GM19043 (cell line): ENCODE measurements at regions not wholly inside any gene's neighbourhood (a gene's known extent, or its start where the extent isn't known, plus 50 kb on each side); places are given as distances from the start of the nearest gene placed in this dataset.

Experiments
- ATAC-seq: cut with Tn5 transposase; IDR thresholded peaks from one replicate; pipeline ENCODE4 v1.9.1; 2021; ENCODE audit warnings: low read depth; ENCODE audit not compliant: unreplicated experiment

- no peak for ATAC-seq
Measured at GRCh38 chr4:136484996-136485395, 1047.3 kb downstream of the PCDH18 start.

GRCh38 chr4:136476753-136477152 is 1055.5 kb downstream of the PCDH18 start:
- ATAC-seq, result no peak

GRCh38 chr4:136471051-136471450 is 1061.2 kb downstream of the PCDH18 start:
- no peak for ATAC-seq

GRCh38 chr4:136465691-136466090 is 1066.6 kb downstream of the PCDH18 start:
- ATAC-seq, result no peak

GRCh38 chr4:136463941-136464340 is 1068.4 kb downstream of the PCDH18 start:
- ATAC-seq, result no peak

GRCh38 chr4:136461533-136461932 is 1070.8 kb downstream of the PCDH18 start:
- ATAC-seq, result no peak

GRCh38 chr4:136458326-136458725 is 1074.0 kb downstream of the PCDH18 start:
- no peak for ATAC-seq

GRCh38 chr4:136457577-136457976 is 1074.7 kb downstream of the PCDH18 start:
- no peak for ATAC-seq

GRCh38 chr4:136457004-136457403 is 1075.3 kb downstream of the PCDH18 start:
- ATAC-seq, result no peak

GRCh38 chr4:136443006-136443405 is 1089.3 kb downstream of the PCDH18 start:
- no peak for ATAC-seq

- ATAC-seq, result no peak
Measured at GRCh38 chr4:136442447-136442846, 1089.8 kb downstream of the PCDH18 start.

- no peak for ATAC-seq
Measured at GRCh38 chr4:136441629-136442282, 1090.5 kb downstream of the PCDH18 start.

GRCh38 chr4:136438645-136439044 is 1093.6 kb downstream of the PCDH18 start:
- no peak for ATAC-seq

- no peak for ATAC-seq
Measured at GRCh38 chr4:136424052-136424451, 1108.2 kb downstream of the PCDH18 start.

GRCh38 chr4:136414981-136415380 is 1117.3 kb downstream of the PCDH18 start:
- no peak for ATAC-seq

GRCh38 chr4:136412708-136413107 is 1119.6 kb downstream of the PCDH18 start:
- no peak for ATAC-seq

- ATAC-seq, result no peak
Measured at GRCh38 chr4:136400829-136401228, 1131.5 kb downstream of the PCDH18 start.

GRCh38 chr4:136395212-136395722 is 1137.0 kb downstream of the PCDH18 start:
- no peak for ATAC-seq

GRCh38 chr4:136392576-136392975 is 1139.7 kb downstream of the PCDH18 start:
- no peak for ATAC-seq

- ATAC-seq, result no peak
Measured at GRCh38 chr4:136390824-136391223, 1141.5 kb downstream of the PCDH18 start.

GRCh38 chr4:136383082-136383481 is 1149.2 kb downstream of the PCDH18 start:
- ATAC-seq, result no peak

- ATAC-seq, result no peak
Measured at GRCh38 chr4:136371231-136371630, 1161.1 kb downstream of the PCDH18 start.

GRCh38 chr4:136369073-136369472 is 1163.2 kb downstream of the PCDH18 start:
- no peak for ATAC-seq
